Vagina (tissue), 2 donors: ENCODE measurements at regions not wholly inside any gene's neighbourhood (a gene's known extent, or its start where the extent isn't known, plus 50 kb on each side); places are given as distances from the start of the nearest gene placed in this dataset.
A peak's percentile ranks its signal among the peaks of the same experiment; 100 is the strongest.
"Not testable (repeated sequence)": the region's sequence is repeated elsewhere in the genome, so short reads cannot be mapped to it uniquely, and the experiment has no call there.

ENCODE experiments used
- DNase-seq, 2 donors: peaks; one replicate each; pipeline ENCODE4 v3.0.0-alpha.2; 2017; ENCODE audit errors: extremely low spot score in 2 of 2
- H3K27ac ChIP-seq: fragments of 200-600 bp; sonication (generic); one replicate; pipeline ENCODE4 v1.5.1; 2019
- H3K27me3 ChIP-seq: fragments of 200-600 bp; sonication (generic); one replicate; pipeline ENCODE4 v1.5.1; 2019
- H3K36me3 ChIP-seq, 2 donors: fragments of 200-600 bp; sonication (generic); one replicate each; pipeline ENCODE4 v1.5.1; 2017 to 2019
- H3K4me1 ChIP-seq: fragments of 200-600 bp; sonication (generic); one replicate; pipeline ENCODE4 v1.5.1; 2019
- H3K4me3 ChIP-seq, 2 donors: fragments of 200-600 bp; sonication (generic); 1 replicate in 1 of 2; 2 replicates in 1 of 2; pipeline ENCODE4 v1.5.1; 2016 to 2019
- H3K9me3 ChIP-seq: fragments of 200-600 bp; sonication (generic); one replicate; pipeline ENCODE4 v1.5.1; 2019
- CTCF ChIP-seq, 3 experiments: fragments of 450-650 bp in 2 of 3; fragments of 200-600 bp in 1 of 3; sonication (generic) in 1 of 3; IDR thresholded peaks; one replicate each; pipeline ENCODE4 v1.5.1; 2017 to 2019; ENCODE audit warnings: antibody characterized with exemption in 3 of 3, mild to moderate bottlenecking in 2 of 3, moderate library complexity in 2 of 3
- POLR2A ChIP-seq, 2 donors: fragments of 450-650 bp; IDR thresholded peaks; one replicate each; pipeline ENCODE4 v1.6.1; 2017; ENCODE audit warnings: antibody characterized with exemption in 2 of 2, mild to moderate bottlenecking in 2 of 2, moderate library complexity in 2 of 2
- POLR2AphosphoS5 ChIP-seq, 2 donors: sonication (generic); formaldehyde crosslinking; IDR thresholded peaks; one replicate each; pipeline ENCODE4 v1.9.0; 2017; ENCODE audit warnings: antibody characterized with exemption in 2 of 2, mild to moderate bottlenecking in 2 of 2, low read depth in 1 of 2; ENCODE audit not compliant: insufficient read depth in 1 of 2
- intact Hi-C: fragments of 100-400 bp; cut with DNase I; formaldehyde crosslinking; loops from one replicate; pipeline ENCODE4 v1.15.1; 2023

- DNase-seq: no peak
- Histone ChIP-seq H3K27me3 (no peaks in the 10 kb centered on the region), H3K36me3 (no peaks in the 10 kb centered on the region), H3K4me3 (no peak overlapping the region), H3K4me1 (no peaks in the 10 kb centered on the region), H3K9me3 (no peaks in the 10 kb centered on the region), H3K27ac (no peak overlapping the region)
- intact Hi-C loops: no loop called here
- no peak for TF ChIP-seq POLR2A (IDR thresholded peaks at IDR 0.05)
- peak in 1 of 2 donors; percentile 37 for TF ChIP-seq POLR2AphosphoS5 (IDR thresholded peaks at IDR 0.05; ENCODE audit: insufficient read depth in 1 of 2, low read depth in 1 of 2)
Observed at GRCh38 chr9:97791542-97791941, 61.5 kb upstream of the FOXE1 start.

- no peak overlapping the region for H3K4me3 ChIP-seq
- H3K27me3 ChIP-seq: no peaks in the 10 kb centered on the region
- H3K9me3 ChIP-seq: no peaks in the 10 kb centered on the region
- DNase-seq: no peak
- TF ChIP-seq POLR2AphosphoS5 (IDR thresholded peaks at IDR 0.05; ENCODE audit: insufficient read depth in 1 of 2, low read depth in 1 of 2): no peak
- TF ChIP-seq CTCF (IDR thresholded peaks at IDR 0.05): no peak
- no peak for TF ChIP-seq POLR2A (IDR thresholded peaks at IDR 0.05)
- intact Hi-C loops: no loop called here
- H3K36me3 ChIP-seq: no peaks in the 10 kb centered on the region
- H3K27ac ChIP-seq: no peak overlapping the region
- no peaks in the 10 kb centered on the region for H3K4me1 ChIP-seq
Observed at GRCh38 chr9:97793067-97793466, 60.0 kb upstream of the FOXE1 start.

DNA sequence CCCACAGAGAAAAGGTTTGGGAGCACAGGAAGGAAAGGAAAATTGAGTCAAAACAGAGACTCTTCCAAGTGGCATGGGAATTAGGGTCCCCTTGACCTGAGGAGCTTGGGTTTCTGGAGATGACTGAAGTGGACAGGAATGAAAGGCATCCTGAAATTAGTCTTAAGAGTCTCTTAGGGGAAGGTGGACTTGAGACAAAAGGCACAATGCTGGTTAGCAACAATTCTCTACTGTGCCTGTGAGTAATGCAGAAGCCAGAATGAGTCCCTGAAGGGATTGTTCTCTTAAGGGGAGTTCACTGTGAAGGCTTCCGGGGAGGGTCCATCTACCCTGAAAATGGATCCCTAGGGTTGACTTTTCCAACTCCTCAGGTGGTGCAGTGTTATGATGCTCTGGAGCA lies 58.4 kb upstream of the FOXE1 start:
- intact Hi-C loops: no loop called here

GRCh38 chr9:97796176-97796575 lies 56.9 kb upstream of the FOXE1 start:
- H3K9me3 ChIP-seq, H3K27me3 ChIP-seq, H3K4me3 ChIP-seq, H3K27ac ChIP-seq, DNase-seq, H3K36me3 ChIP-seq, intact Hi-C loops, H3K4me1 ChIP-seq: not testable (repeated sequence)

More for the DNA sequence above, 58.4 kb upstream of the FOXE1 start:
- DNase-seq: no peak
- no peak for TF ChIP-seq POLR2AphosphoS5 (IDR thresholded peaks at IDR 0.05; ENCODE audit: insufficient read depth in 1 of 2, low read depth in 1 of 2)
- no peak for TF ChIP-seq POLR2A (IDR thresholded peaks at IDR 0.05)
- TF ChIP-seq CTCF (IDR thresholded peaks at IDR 0.05): no peak
- no peaks in the 10 kb centered on the region for H3K9me3 ChIP-seq
- no peaks in the 10 kb centered on the region for H3K36me3 ChIP-seq
- no peak overlapping the region for H3K4me3 ChIP-seq
- H3K27me3 ChIP-seq: no peaks in the 10 kb centered on the region
- no peak overlapping the region for H3K27ac ChIP-seq
- no peaks in the 10 kb centered on the region for H3K4me1 ChIP-seq

- Histone ChIP-seq H3K27ac (no peak overlapping the region), H3K9me3 (no peaks in the 10 kb centered on the region), H3K4me3 (no peak overlapping the region), H3K4me1 (peaks cover 11% of the 10 kb centered on the region), H3K36me3 (no peaks in the 10 kb centered on the region), H3K27me3 (peaks cover 6% of the 10 kb centered on the region)
- no peak for TF ChIP-seq POLR2A (IDR thresholded peaks at IDR 0.05)
- no peak for TF ChIP-seq CTCF (IDR thresholded peaks at IDR 0.05)
- TF ChIP-seq POLR2AphosphoS5 (IDR thresholded peaks at IDR 0.05; ENCODE audit: insufficient read depth in 1 of 2, low read depth in 1 of 2): no peak
- intact Hi-C loops: no loop called here
- DNase-seq: no peak
Observed at GRCh38 chr9:97801180-97801579, 51.8 kb upstream of the FOXE1 start.

DNA sequence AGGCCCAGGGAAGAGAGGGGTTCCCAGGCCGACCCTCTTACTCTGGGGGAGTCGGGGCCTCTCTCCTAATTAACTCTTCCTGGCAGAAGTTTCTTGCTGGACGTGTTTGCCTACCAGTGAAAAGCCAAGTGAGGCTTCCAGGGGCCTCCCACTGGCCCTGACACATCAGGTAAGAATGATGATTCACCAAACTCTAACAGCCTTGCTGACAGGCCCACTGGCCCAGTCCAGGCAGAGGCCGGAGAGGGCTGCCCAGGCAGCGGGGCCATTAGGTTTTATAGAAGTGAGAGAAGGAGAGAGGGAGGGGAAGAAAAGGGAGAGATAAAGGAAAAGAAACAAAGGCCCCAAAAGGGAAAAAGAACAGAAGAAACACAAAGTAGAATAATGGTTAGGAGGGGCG lies 50.8 kb upstream of the FOXE1 start:
- Histone ChIP-seq H3K27me3 (peaks cover 6% of the 10 kb centered on the region), H3K9me3 (no peaks in the 10 kb centered on the region)

More for the DNA sequence above, 50.8 kb upstream of the FOXE1 start:
- no peak overlapping the region for H3K4me3 ChIP-seq
- H3K4me1 ChIP-seq: peaks cover 11% of the 10 kb centered on the region
- TF ChIP-seq POLR2AphosphoS5 (IDR thresholded peaks at IDR 0.05; ENCODE audit: insufficient read depth in 1 of 2, low read depth in 1 of 2): no peak
- no peak for TF ChIP-seq POLR2A (IDR thresholded peaks at IDR 0.05)
- TF ChIP-seq CTCF (IDR thresholded peaks at IDR 0.05): no peak
- no peaks in the 10 kb centered on the region for H3K36me3 ChIP-seq
- no peak overlapping the region for H3K27ac ChIP-seq
- intact Hi-C loops: no loop called here
- DNase-seq: no peak
